Tibial nerve (tissue), 4 donors: ENCODE measurements at regions not wholly inside any gene's neighbourhood (a gene's known extent, or its start where the extent isn't known, plus 50 kb on each side); places are given as distances from the start of the nearest gene placed in this dataset.

ENCODE experiments used
- DNase-seq, 2 donors: peaks; one replicate each; pipeline ENCODE4 v3.0.0-alpha.2; 2019; ENCODE audit warnings: low spot score in 2 of 2
- H3K27ac ChIP-seq, 4 donors: fragments of 200-600 bp; sonication (generic) in 3 of 4; one replicate each; pipeline ENCODE4 v1.5.1; 2017 to 2019; ENCODE audit warnings: mild to moderate bottlenecking in 1 of 4
- H3K27me3 ChIP-seq, 2 donors: fragments of 200-600 bp; sonication (generic) in 1 of 2; one replicate each; pipeline versions ENCODE4 v1.5.1 to v1.6.0; 2017 to 2019
- H3K36me3 ChIP-seq, 3 donors: fragments of 200-600 bp; sonication (generic); one replicate each; pipeline ENCODE4 v1.5.1; 2018 to 2019
- H3K4me1 ChIP-seq, 4 donors: fragments of 200-600 bp; sonication (generic) in 3 of 4; one replicate each; pipeline ENCODE4 v1.5.1; 2017 to 2019
- H3K4me3 ChIP-seq, 4 donors: fragments of 200-600 bp; sonication (generic) in 3 of 4; one replicate each; pipeline ENCODE4 v1.5.1; 2017 to 2019; ENCODE audit warnings: mild to moderate bottlenecking in 1 of 4, moderate library complexity in 1 of 4
- H3K9me3 ChIP-seq, 4 donors: fragments of 200-600 bp; sonication (generic) in 3 of 4; one replicate each; pipeline ENCODE4 v1.5.1; 2017 to 2019
- EP300 ChIP-seq, 2 donors: sonication (generic); formaldehyde crosslinking; IDR thresholded peaks; one replicate each; pipeline ENCODE4 v1.6.1; 2017; ENCODE audit warnings: antibody characterized with exemption in 2 of 2, mild to moderate bottlenecking in 1 of 2
- POLR2A ChIP-seq, 2 donors: fragments of 450-650 bp; IDR thresholded peaks; one replicate each; pipeline ENCODE4 v1.6.1; 2017; ENCODE audit warnings: antibody characterized with exemption in 2 of 2, mild to moderate bottlenecking in 2 of 2, moderate library complexity in 2 of 2
- WGBS, 2 donors: methylation state at CpG; one replicate each; pipeline ENCODE4 v1.1.5; 2018; 5-methylcytosine and 5-hydroxymethylcytosine counted together
- TF ChIP-seq, protein P1 (sequence below), 5 experiments: fragments of 200-600 bp in 3 of 5; fragments of 450-650 bp in 2 of 5; sonication (generic) in 3 of 5; IDR thresholded peaks; one replicate each; pipeline ENCODE4 v1.5.1; 2016 to 2019; ENCODE audit warnings: antibody characterized with exemption in 5 of 5, mild to moderate bottlenecking in 3 of 5, moderate library complexity in 2 of 5

DNA sequence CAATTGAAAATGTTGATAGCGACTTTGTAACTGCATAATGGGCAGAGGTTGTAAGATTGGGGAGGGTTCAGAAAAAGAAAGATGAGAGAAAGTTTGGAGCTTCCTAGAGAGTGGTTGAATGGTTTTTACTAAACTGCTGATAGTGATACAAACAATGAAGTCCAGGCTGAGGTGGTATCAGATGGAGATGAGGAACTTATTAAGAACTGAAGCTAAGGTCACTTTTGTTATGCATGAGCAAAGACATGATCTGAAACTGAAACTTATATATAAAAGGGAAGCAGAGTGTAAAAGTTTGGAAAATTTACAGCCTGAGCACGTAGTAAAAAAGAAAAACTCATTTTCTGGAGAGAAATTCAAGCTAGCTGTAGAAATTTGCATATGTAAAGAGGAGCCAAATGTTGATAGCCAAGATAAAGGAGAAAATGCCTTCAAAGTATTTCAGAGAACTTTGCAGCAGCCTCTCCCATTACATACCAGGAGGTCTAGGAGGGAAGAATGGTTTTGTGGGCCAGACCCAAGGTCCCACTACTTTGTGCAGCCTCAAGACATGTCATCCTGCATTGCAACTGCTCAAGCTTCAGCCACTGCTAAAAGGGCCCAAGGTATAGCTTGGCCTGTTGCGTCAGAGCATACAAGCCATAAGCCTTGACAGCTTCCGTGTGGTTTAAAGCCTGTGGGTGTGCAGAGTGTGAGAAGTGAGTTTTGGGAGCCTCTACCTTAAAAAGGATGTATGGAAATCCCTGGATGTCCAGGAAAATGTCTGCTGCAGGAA lies 843.9 kb downstream of the AMY1C start:
- Histone ChIP-seq H3K27ac (no peak overlapping the region), H3K36me3 (no peaks in the 10 kb centered on the region), H3K27me3 (no peaks in the 10 kb centered on the region), H3K4me1 (no peaks in the 10 kb centered on the region), H3K9me3 (no peaks in the 10 kb centered on the region), H3K4me3 (no peak overlapping the region)
- no peak for DNase-seq
- no peak for TF ChIP-seq EP300 (IDR thresholded peaks at IDR 0.05)
- 72% methylated on average over 4 of the region's 4 CpGs for WGBS, 2 donors

GRCh38 chr1:104617474-104617873 lies 867.8 kb downstream of the AMY1C start:
- DNase-seq = no peak
- no peaks in the 10 kb centered on the region for H3K36me3 ChIP-seq
- H3K9me3 ChIP-seq = peaks cover 0 to 21% (median 0%) of the 10 kb centered on the region in 4 donors
- no peak overlapping the region for H3K27ac ChIP-seq
- TF ChIP-seq POLR2A (IDR thresholded peaks at IDR 0.05) (no peak), EP300 (IDR thresholded peaks at IDR 0.05) (no peak)
- TF ChIP-seq, protein P1, sequence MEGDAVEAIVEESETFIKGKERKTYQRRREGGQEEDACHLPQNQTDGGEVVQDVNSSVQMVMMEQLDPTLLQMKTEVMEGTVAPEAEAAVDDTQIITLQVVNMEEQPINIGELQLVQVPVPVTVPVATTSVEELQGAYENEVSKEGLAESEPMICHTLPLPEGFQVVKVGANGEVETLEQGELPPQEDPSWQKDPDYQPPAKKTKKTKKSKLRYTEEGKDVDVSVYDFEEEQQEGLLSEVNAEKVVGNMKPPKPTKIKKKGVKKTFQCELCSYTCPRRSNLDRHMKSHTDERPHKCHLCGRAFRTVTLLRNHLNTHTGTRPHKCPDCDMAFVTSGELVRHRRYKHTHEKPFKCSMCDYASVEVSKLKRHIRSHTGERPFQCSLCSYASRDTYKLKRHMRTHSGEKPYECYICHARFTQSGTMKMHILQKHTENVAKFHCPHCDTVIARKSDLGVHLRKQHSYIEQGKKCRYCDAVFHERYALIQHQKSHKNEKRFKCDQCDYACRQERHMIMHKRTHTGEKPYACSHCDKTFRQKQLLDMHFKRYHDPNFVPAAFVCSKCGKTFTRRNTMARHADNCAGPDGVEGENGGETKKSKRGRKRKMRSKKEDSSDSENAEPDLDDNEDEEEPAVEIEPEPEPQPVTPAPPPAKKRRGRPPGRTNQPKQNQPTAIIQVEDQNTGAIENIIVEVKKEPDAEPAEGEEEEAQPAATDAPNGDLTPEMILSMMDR (IDR thresholded peaks at IDR 0.05) = no peak
- H3K4me1 ChIP-seq = no peaks in the 10 kb centered on the region
- 91 to 95% methylated on average over 5 of the region's 5 CpGs for WGBS, 2 donors
- no peak overlapping the region for H3K4me3 ChIP-seq
- H3K27me3 ChIP-seq = no peaks in the 10 kb centered on the region

DNA sequence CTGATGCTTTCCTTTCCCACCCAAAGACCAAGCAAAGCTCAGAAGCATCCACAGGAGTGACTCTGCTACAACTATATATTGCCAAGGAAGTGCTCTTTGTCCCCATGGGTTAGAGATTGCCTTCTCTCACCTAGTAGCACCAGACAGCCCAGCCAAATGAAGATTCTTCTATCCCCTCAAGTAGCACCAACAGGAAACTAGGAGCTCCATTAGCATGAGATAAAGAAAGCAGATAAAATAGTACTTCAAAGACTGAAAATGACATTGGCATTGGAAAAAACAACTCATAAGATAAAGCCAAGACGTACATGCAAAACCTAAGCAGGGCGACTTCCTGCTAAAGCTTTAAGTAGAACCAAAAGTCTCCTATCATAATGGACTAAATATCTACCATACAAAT lies 871.5 kb downstream of the AMY1C start:
- H3K4me3 ChIP-seq = no peak overlapping the region
- peaks cover 0 to 20% (median 0%) of the 10 kb centered on the region in 4 donors for H3K9me3 ChIP-seq
- no peaks in the 10 kb centered on the region for H3K27me3 ChIP-seq
- H3K27ac ChIP-seq = no peak overlapping the region
- 87 to 92% methylated on average over 2 of the region's 2 CpGs for WGBS, 2 donors
- no peaks in the 10 kb centered on the region for H3K36me3 ChIP-seq
- DNase-seq = no peak
- TF ChIP-seq EP300 (IDR thresholded peaks at IDR 0.05) (no peak), POLR2A (IDR thresholded peaks at IDR 0.05) (no peak)
- H3K4me1 ChIP-seq = no peaks in the 10 kb centered on the region

- TF ChIP-seq POLR2A (IDR thresholded peaks at IDR 0.05) = no peak
- TF ChIP-seq EP300 (IDR thresholded peaks at IDR 0.05) = no peak
- TF ChIP-seq, protein P1 (IDR thresholded peaks at IDR 0.05) = no peak
- Histone ChIP-seq H3K4me1 (no peaks in the 10 kb centered on the region), H3K9me3 (no peaks in the 10 kb centered on the region), H3K4me3 (no peak overlapping the region), H3K36me3 (no peaks in the 10 kb centered on the region), H3K27ac (no peak overlapping the region), H3K27me3 (no peaks in the 10 kb centered on the region)
- 89 to 91% methylated on average over 1 of the region's 1 CpG for WGBS, 2 donors
- no peak for DNase-seq
These were observed 874.8 kb downstream of the AMY1C start for GRCh38 chr1:104624538-104624937.

- 47 to 79% methylated on average over 1 of the region's 1 CpG for WGBS, 2 donors
- no peaks in the 10 kb centered on the region for H3K36me3 ChIP-seq
- DNase-seq = no peak
These were observed 879.9 kb downstream of the AMY1C start for GRCh38 chr1:104629589-104629988.

DNA sequence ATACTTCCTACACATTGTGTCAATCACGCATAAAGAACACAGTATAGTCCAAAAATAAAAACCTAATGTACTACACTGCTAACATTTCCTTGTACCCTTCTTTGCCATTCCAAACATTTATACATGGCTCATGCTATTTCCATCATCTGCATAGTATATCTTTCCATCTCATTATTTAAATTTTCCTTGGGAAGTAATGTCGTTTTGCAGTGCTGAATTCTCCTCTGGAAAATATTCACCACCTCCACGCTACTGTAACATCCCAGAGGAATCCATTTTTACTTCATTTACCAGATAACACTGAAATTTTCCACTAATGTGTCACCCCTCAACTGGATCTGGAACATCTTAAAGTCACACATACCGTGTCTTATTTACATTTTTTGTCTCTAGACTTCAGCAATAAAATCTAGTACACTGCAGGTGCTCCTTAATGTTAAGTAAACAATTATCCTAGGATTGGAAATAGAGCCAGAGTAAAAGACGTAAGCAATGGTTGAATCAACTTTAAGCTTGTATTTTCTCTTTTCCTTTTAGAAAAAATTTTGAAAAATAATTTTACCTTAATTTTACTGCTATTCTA lies 881.0 kb downstream of the AMY1C start:
- H3K27ac ChIP-seq = no peak overlapping the region
- no peak for TF ChIP-seq POLR2A (IDR thresholded peaks at IDR 0.05)
- TF ChIP-seq EP300 (IDR thresholded peaks at IDR 0.05) = no peak
- TF ChIP-seq, protein P1 (IDR thresholded peaks at IDR 0.05) = no peak
- no peak for DNase-seq

More at GRCh38 chr1:104629589-104629988, 879.9 kb downstream of the AMY1C start:
- TF ChIP-seq POLR2A (IDR thresholded peaks at IDR 0.05) = no peak
- TF ChIP-seq, protein P1 (IDR thresholded peaks at IDR 0.05) = no peak
- no peak for TF ChIP-seq EP300 (IDR thresholded peaks at IDR 0.05)
- Histone ChIP-seq H3K4me3 (no peak overlapping the region), H3K9me3 (no peaks in the 10 kb centered on the region), H3K27ac (no peak overlapping the region), H3K27me3 (no peaks in the 10 kb centered on the region), H3K4me1 (no peaks in the 10 kb centered on the region)

More for the DNA sequence above, 881.0 kb downstream of the AMY1C start:
- Histone ChIP-seq H3K9me3 (no peaks in the 10 kb centered on the region), H3K4me3 (no peak overlapping the region), H3K4me1 (no peaks in the 10 kb centered on the region), H3K27me3 (no peaks in the 10 kb centered on the region), H3K36me3 (no peaks in the 10 kb centered on the region)
- WGBS, 2 donors = 57 to 59% methylated on average over 5 of the region's 5 CpGs
